Loucy (cell line): ENCODE measurements at regions not wholly inside any gene's neighbourhood (a gene's known extent, or its start where the extent isn't known, plus 50 kb on each side); places are given as distances from the start of the nearest gene placed in this dataset.
"Not testable (repeated sequence)": the region's sequence is repeated elsewhere in the genome, so short reads cannot be mapped to it uniquely, and the experiment has no call there.

Experiments used
- CTCF ChIP-seq: fragments of 200-600 bp; sonication (generic); conservative IDR thresholded peaks from 2 replicates; pipeline ENCODE4 v1.5.1; 2014; ENCODE audit warnings: mild to moderate bottlenecking, antibody characterized with exemption, low read length
- EZH2phosphoT487 ChIP-seq: fragments of 200-600 bp; IDR thresholded peaks from 2 replicates; pipeline ENCODE4 v1.6.1; 2018; ENCODE audit warnings: antibody characterized with exemption, mild to moderate bottlenecking, moderate library complexity, borderline replicate concordance

- TF ChIP-seq CTCF, EZH2phosphoT487: not testable (repeated sequence)
These were observed 171.0 kb downstream of the HMHB1 start for GRCh38 chr5:143982957-143983356.
